DOHH2 (cell line): ENCODE measurements at regions not wholly inside any gene's neighbourhood (a gene's known extent, or its start where the extent isn't known, plus 50 kb on each side); places are given as distances from the start of the nearest gene placed in this dataset.

Experiments used
- CTCF ChIP-seq: fragments of 200-600 bp; sonication (generic); IDR thresholded peaks from one replicate; pipeline ENCODE4 v1.5.1; 2014; ENCODE audit warnings: antibody characterized with exemption, mild to moderate bottlenecking, low read depth, low read length; ENCODE audit not compliant: poor library complexity, severe bottlenecking
- EZH2phosphoT487 ChIP-seq: fragments of 200-600 bp; sonication (generic); IDR thresholded peaks from 2 replicates; pipeline ENCODE4 v1.6.1; 2017; ENCODE audit warnings: borderline replicate concordance, mild to moderate bottlenecking, antibody characterized with exemption, low read length, moderate library complexity, mixed read lengths

- TF ChIP-seq CTCF, result no peak
- no peak for TF ChIP-seq EZH2phosphoT487
Measured at GRCh38 chr1:238408737-238409136, 518.0 kb upstream of the ZP4 start.
